PC-3 (cell line): ENCODE measurements at regions not wholly inside any gene's neighbourhood (a gene's known extent, or its start where the extent isn't known, plus 50 kb on each side); places are given as distances from the start of the nearest gene placed in this dataset.

ENCODE experiments used
- ATAC-seq: fragments of 200-7000 bp; cut with Tn5 transposase; 2 replicates; pipeline ENCODE4 v1.9.1; 2020; ENCODE audit warnings: mild to moderate bottlenecking, moderate library complexity
- BruUV-seq: library from RNA; stranded (reverse); fragments of 400-500 nt; replicated peaks from 2 replicates; lab custom pipeline; 2021; lab: Mats Ljungman, UMichigan
- CTCF ChIA-PET: fragments of 300-600 bp; sonication (Branson Sonifier 250); formaldehyde crosslinking; loops from one replicate; lab custom pipeline; 2022; ENCODE audit warnings: antibody characterized with exemption; lab: Charles Lee
- POLR2A ChIA-PET: fragments of 300-600 bp; sonication (Branson Sonifier 250); formaldehyde crosslinking; loops from one replicate; lab custom pipeline; 2022; ENCODE audit warnings: antibody characterized with exemption; ENCODE audit not compliant: unreplicated experiment; lab: Charles Lee
- DNase-seq: peaks from one replicate; pipeline ENCODE4 v3.0.0-alpha.2; 2015
- H2AFZ ChIP-seq: fragments of 300-600 bp; sonication (generic); 2 replicates; pipeline ENCODE4 v1.6.0; 2016; ENCODE audit warnings: antibody characterized with exemption, low read length
- H3F3A ChIP-seq: fragments of 300-600 bp; sonication (generic); one replicate; pipeline ENCODE4 v1.6.0; 2017; ENCODE audit warnings: antibody characterized with exemption, low read length, control low read depth, mild to moderate bottlenecking; ENCODE audit not compliant: unreplicated experiment
- H3K27ac ChIP-seq: fragments of 300-600 bp; sonication (generic); 2 replicates; pipeline ENCODE4 v1.5.1; 2016; ENCODE audit warnings: mild to moderate bottlenecking, low read length
- H3K27me3 ChIP-seq: fragments of 300-600 bp; sonication (generic); 2 replicates; pipeline ENCODE4 v1.6.1; 2016; ENCODE audit warnings: low read length, mixed read lengths
- H3K36me3 ChIP-seq: fragments of 300-600 bp; sonication (generic); 2 replicates; pipeline ENCODE4 v1.6.1; 2016; ENCODE audit warnings: low read depth, mixed run types, low read length, mixed read lengths
- H3K4me1 ChIP-seq: fragments of 300-600 bp; sonication (generic); 2 replicates; pipeline ENCODE4 v1.5.1; 2016; ENCODE audit warnings: low read length; ENCODE audit not compliant: insufficient read depth
- H3K4me2 ChIP-seq: fragments of 300-600 bp; sonication (generic); 2 replicates; pipeline ENCODE4 v1.6.0; 2016; ENCODE audit warnings: low read length
- H3K4me3 ChIP-seq: fragments of 300-600 bp; sonication (generic); 2 replicates; pipeline ENCODE4 v1.5.1; 2016; ENCODE audit warnings: mild to moderate bottlenecking, low read length, mixed read lengths
- H3K79me2 ChIP-seq: fragments of 300-600 bp; sonication (generic); 2 replicates; pipeline ENCODE4 v1.6.1; 2017; ENCODE audit warnings: low read length, mixed read lengths
- H3K9ac ChIP-seq: fragments of 300-600 bp; sonication (generic); 2 replicates; pipeline ENCODE4 v1.6.0; 2016; ENCODE audit warnings: mild to moderate bottlenecking, low read length
- H3K9me2 ChIP-seq: fragments of 300-600 bp; sonication (generic); replicated peaks from 2 replicates; pipeline ENCODE4 v1.6.1; 2016; ENCODE audit warnings: mixed run types, low read length, mixed read lengths
- H3K9me3 ChIP-seq: fragments of 300-600 bp; sonication (generic); 2 replicates; pipeline ENCODE4 v1.6.1; 2016; ENCODE audit warnings: low read length, mixed read lengths
- H4K20me1 ChIP-seq: fragments of 300-600 bp; sonication (generic); 2 replicates; pipeline ENCODE4 v1.6.1; 2016; ENCODE audit warnings: low read length, mixed read lengths
- EZH2 ChIP-seq: fragments of 300-600 bp; sonication (generic); IDR thresholded peaks from one replicate; pipeline ENCODE4 v1.6.1; 2017; ENCODE audit warnings: antibody characterized with exemption, mild to moderate bottlenecking, low read length; ENCODE audit not compliant: unreplicated experiment
- EZH2phosphoT487 ChIP-seq: fragments of 300-600 bp; sonication (generic); IDR thresholded peaks from 2 replicates; pipeline ENCODE4 v1.6.1; 2018; ENCODE audit warnings: mild to moderate bottlenecking, antibody characterized with exemption, low read length, borderline replicate concordance
- intact Hi-C: fragments of 100-400 bp; cut with micrococcal nuclease; formaldehyde crosslinking; loops from 2 replicates; pipeline ENCODE4 v1.9.0; 2023
- TF ChIP-seq, protein P1 (sequence below): fragments of 300-600 bp; sonication (generic); conservative IDR thresholded peaks from 2 replicates; pipeline ENCODE4 v1.5.1; 2017; ENCODE audit warnings: antibody characterized with exemption, low read depth, mild to moderate bottlenecking, low read length

DNA sequence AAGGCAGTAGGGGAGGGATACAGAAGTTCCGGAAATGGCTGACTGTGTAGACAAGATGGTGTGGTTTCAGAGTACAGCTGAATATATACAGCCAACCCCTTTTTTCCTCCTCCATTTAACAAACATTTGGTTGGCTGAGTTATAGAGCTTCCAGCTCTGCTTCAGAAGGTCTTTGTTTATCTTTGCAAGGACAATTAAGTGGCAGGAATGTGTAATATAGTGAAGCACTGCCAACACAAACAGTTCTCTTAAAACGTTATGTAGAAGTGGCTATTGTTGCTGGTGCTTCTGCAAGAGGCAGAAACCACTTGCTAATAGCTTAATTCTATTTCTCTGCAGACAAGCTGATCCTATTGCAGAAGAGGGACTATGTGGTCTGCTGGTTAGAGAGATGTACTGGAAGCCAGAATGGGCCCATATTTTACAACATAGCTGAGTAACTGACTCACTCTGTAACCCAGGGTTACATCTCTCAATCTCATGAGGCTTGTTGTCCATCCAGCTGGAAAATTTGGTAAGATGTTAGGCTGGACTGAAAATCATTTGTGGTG is 62.7 kb upstream of the OSMR start:
- peak; percentile 87 for ATAC-seq
- no peaks in the 10 kb centered on the region for H4K20me1 ChIP-seq
- no TSS peak for BruUV-seq
- H3K4me3 ChIP-seq = no peak overlapping the region
- ChIA-PET POLR2A (interaction anchor here (0.6 to 1.1 kb wide), 4 partner anchors 25 to 369 kb away, joined by 3 to 6 read pairs (median 4); no protein-coding TSS in a partner anchor), CTCF (interaction anchor here (0.6 to 2.3 kb wide), 7 partner anchors 13 to 362 kb away, joined by 3 to 16 read pairs (median 4); no protein-coding TSS in a partner anchor)
- H3K9me2 ChIP-seq = no peaks in the 10 kb centered on the region
- TF ChIP-seq, protein P1, sequence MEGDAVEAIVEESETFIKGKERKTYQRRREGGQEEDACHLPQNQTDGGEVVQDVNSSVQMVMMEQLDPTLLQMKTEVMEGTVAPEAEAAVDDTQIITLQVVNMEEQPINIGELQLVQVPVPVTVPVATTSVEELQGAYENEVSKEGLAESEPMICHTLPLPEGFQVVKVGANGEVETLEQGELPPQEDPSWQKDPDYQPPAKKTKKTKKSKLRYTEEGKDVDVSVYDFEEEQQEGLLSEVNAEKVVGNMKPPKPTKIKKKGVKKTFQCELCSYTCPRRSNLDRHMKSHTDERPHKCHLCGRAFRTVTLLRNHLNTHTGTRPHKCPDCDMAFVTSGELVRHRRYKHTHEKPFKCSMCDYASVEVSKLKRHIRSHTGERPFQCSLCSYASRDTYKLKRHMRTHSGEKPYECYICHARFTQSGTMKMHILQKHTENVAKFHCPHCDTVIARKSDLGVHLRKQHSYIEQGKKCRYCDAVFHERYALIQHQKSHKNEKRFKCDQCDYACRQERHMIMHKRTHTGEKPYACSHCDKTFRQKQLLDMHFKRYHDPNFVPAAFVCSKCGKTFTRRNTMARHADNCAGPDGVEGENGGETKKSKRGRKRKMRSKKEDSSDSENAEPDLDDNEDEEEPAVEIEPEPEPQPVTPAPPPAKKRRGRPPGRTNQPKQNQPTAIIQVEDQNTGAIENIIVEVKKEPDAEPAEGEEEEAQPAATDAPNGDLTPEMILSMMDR = no peak
- TF ChIP-seq EZH2 (no peak), EZH2phosphoT487 (no peak)
- H3K9me3 ChIP-seq = no peaks in the 10 kb centered on the region
- H2AFZ ChIP-seq = no peak overlapping the region
- H3K79me2 ChIP-seq = no peaks in the 10 kb centered on the region
- peak overlapping the region; percentile 52 for H3K4me2 ChIP-seq
- intact Hi-C loops = loop anchor here (1.0 to 2.0 kb wide), 6 partner anchors 24 to 232 kb away; no protein-coding TSS in a partner anchor
- H3K36me3 ChIP-seq = no peaks in the 10 kb centered on the region
- H3K4me1 ChIP-seq = peaks cover 41% of the 10 kb centered on the region
- H3K27ac ChIP-seq = peak overlapping the region; percentile 65
- peak; percentile 96 for DNase-seq
- H3K9ac ChIP-seq = no peak overlapping the region
- H3K27me3 ChIP-seq = no peaks in the 10 kb centered on the region
- H3F3A ChIP-seq = peaks cover 8% of the 10 kb centered on the region

DNA sequence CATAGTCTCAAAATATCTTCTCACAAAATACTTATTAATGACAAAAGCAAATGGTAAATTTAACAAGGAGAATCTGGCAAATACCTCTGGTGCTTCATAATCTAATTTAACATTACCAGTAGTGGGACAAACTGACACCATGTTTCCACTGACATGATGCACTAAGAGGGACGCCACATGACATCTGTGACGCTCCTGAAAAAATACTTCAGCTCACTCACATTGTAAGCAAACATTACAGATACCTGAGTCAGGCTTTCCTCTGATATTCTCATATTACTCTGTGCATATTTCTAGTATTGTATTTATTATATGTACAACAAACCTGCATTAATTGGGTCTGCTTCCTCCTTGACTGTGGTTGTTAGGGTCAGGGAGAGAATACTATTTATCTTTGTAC is 56.7 kb upstream of the OSMR start:
- Histone ChIP-seq H3K4me3 (no peak overlapping the region), H3F3A (peaks cover 6% of the 10 kb centered on the region), H2AFZ (no peak overlapping the region), H3K9me3 (no peaks in the 10 kb centered on the region), H3K27ac (peak overlapping the region; percentile 77), H3K4me1 (peaks cover 35% of the 10 kb centered on the region), H3K4me2 (peak overlapping the region; percentile 37), H3K36me3 (no peaks in the 10 kb centered on the region), H3K9me2 (no peaks in the 10 kb centered on the region), H3K9ac (peak overlapping the region; percentile 6; the same call in 1 of the 2 replicates), H3K27me3 (no peaks in the 10 kb centered on the region), H4K20me1 (no peaks in the 10 kb centered on the region), H3K79me2 (no peaks in the 10 kb centered on the region)
- intact Hi-C loops = loop anchor here (1.0 kb wide), 2 partner anchors 18 to 232 kb away; no protein-coding TSS in a partner anchor
- TF ChIP-seq, protein P1 = no peak
- TF ChIP-seq EZH2 = no peak
- DNase-seq (peak; percentile 96), ATAC-seq (peak; percentile 96)
- no TSS peak for BruUV-seq
- POLR2A ChIA-PET = no interaction called here
- CTCF ChIA-PET = interaction anchor here (0.6 kb wide), 1 partner anchor 18 kb away, joined by 4 read pairs; no protein-coding TSS in a partner anchor

DNA sequence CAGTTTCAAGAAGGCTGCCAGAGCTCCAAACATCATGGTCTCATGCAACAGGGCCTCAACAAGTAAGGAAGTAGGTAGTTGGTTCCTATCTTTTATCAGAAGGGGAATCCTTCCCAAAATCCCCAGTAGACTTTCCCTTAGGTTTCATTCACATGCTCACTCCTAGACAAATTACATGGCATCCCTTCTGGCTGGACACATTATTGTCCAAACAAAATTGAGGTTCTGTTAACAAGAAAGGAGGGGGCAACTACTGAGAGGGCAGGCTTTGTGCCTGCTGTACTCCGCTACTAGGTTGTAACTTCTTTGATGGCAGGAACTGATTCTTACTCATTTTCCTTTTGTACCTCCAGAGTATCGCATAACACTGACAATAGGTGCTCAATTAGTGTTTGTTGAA is 56.0 kb upstream of the OSMR start:
- Histone ChIP-seq H3K9me3 (no peaks in the 10 kb centered on the region), H2AFZ (no peak overlapping the region), H3K79me2 (no peaks in the 10 kb centered on the region), H3K4me3 (no peak overlapping the region), H3K27me3 (no peaks in the 10 kb centered on the region), H3K4me1 (peaks cover 31% of the 10 kb centered on the region), H3F3A (peaks cover 6% of the 10 kb centered on the region), H3K9ac (peak overlapping the region; percentile 8; the same call in 1 of the 2 replicates), H3K27ac (peak overlapping the region; percentile 77), H3K4me2 (peak overlapping the region; percentile 37), H4K20me1 (no peaks in the 10 kb centered on the region), H3K9me2 (no peaks in the 10 kb centered on the region), H3K36me3 (no peaks in the 10 kb centered on the region)
- ATAC-seq (no peak), DNase-seq (peak; percentile 19)
- ChIA-PET POLR2A (no interaction called here), CTCF (interaction anchor here (0.6 kb wide), 1 partner anchor 18 kb away, joined by 4 read pairs; no protein-coding TSS in a partner anchor)
- no TSS peak for BruUV-seq
- intact Hi-C loops = loop anchor here (1.0 kb wide), 2 partner anchors 18 to 232 kb away; no protein-coding TSS in a partner anchor
- no peak for TF ChIP-seq EZH2
- no peak for TF ChIP-seq EZH2phosphoT487
- TF ChIP-seq, protein P1 = no peak
